Astrocyte of the spinal cord (primary cell): ENCODE measurements at regions not wholly inside any gene's neighbourhood (a gene's known extent, or its start where the extent isn't known, plus 50 kb on each side); places are given as distances from the start of the nearest gene placed in this dataset.
"Not testable (repeated sequence)": the region's sequence is repeated elsewhere in the genome, so short reads cannot be mapped to it uniquely, and the experiment has no call there.

ENCODE experiments used
- DNase-seq: peaks from one replicate; pipeline ENCODE4 v3.0.0; 2011; ENCODE audit warnings: low read depth, low spot score
- H3K4me3 ChIP-seq: 2 replicates; pipeline ENCODE4 v1.5.1; 2011; ENCODE audit warnings: low read depth, mild to moderate bottlenecking, low read length, moderate library complexity
- CTCF ChIP-seq: IDR thresholded peaks from 2 replicates; pipeline ENCODE4 v1.5.1; 2012; ENCODE audit warnings: low read depth, mild to moderate bottlenecking, low read length, inconsistent platforms
- in situ Hi-C: cut with HindIII; loops from 2 replicates; pipeline ENCODE4 v1.10.0; 2017; ENCODE audit warnings: low sequenced_read_pairs

DNA sequence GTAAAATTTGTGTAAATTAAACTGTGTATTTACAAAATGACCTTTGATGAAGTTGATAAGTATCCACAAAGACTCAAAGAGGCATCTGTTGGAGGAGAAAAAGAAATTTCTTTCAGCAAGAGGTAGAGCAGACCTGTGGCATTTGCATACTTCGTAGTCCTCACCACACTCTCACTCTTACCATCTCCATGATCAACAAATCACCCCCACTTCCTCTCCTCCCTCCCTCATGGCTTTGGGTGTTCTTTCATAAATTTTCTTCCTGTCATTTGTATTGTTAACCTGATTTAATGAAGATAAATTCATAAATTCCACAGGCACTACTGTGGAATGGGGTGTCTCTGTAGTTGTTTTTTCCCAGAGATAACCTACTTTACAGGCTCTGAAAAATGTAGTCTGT lies 366.5 kb downstream of the ZNF674 start:
- TF ChIP-seq CTCF = no peak
- in situ Hi-C loops = no loop called here
- DNase-seq = no peak
- no peak overlapping the region for H3K4me3 ChIP-seq

DNA sequence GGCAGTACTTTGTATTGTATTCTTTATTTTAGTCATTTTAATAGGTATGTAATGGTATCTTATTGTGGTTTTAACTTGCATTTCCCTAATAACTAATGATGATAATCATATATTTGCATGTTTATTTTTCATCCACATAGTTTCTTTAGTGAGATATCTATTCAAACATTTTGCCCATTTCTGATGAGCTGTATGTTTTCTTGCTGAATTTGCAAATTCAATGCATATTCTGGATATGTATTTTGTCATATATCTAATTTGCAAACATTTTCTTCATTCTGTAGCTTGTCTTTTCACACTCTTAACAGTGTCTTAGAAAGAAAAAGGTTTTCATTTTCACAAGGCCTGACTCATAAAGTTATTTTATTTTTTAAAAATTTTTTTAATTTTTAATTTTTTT lies 372.1 kb downstream of the ZNF674 start:
- no peak for TF ChIP-seq CTCF
- H3K4me3 ChIP-seq = no peak overlapping the region
- in situ Hi-C loops = no loop called here
- no peak for DNase-seq

- in situ Hi-C loops, DNase-seq: not testable (repeated sequence)
Measured at GRCh38 chrX:46171457-46171856, 373.8 kb downstream of the ZNF674 start.

DNA sequence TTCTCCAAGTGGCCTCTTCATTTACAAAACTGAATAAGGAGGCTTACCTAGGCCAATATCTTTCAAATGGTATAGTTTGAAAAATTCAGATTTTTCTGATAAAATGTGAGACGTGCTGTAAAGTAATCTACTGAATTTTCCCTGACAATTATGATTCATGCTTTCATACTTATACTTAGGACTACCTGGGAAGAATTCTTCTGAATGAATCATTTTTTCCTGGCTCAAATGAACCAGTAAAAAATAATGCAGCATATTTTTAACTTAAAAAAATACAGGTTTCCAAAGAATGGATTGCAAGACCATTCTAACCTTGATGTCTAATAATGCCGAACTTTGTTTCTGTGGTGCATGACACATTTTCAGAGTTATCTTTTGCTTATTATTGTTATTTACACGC lies 375.4 kb downstream of the ZNF674 start:
- in situ Hi-C loops = no loop called here
- no peak for TF ChIP-seq CTCF
- no peak overlapping the region for H3K4me3 ChIP-seq
- DNase-seq = no peak

More at GRCh38 chrX:46171457-46171856, 373.8 kb downstream of the ZNF674 start:
- H3K4me3 ChIP-seq = not testable (repeated sequence)

DNA sequence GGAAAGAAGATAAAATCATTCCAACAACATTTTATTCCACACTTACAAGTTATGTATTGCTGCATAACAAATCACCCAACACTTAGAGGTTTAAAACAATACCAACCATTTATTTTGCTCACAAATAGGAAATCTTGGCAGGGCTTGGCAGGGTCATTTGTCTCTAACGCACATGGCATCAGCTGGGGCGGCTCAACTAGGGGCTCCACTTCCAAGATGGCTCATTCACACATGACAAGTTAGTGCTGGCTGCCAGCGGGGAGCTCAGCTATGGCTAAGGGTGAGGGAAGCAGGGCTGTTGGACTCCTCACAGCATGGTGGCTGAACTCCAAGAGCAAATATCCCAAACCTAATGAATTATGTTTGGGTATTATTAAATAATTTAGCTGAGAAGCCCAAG lies 377.0 kb downstream of the ZNF674 start:
- in situ Hi-C loops = no loop called here

DNA sequence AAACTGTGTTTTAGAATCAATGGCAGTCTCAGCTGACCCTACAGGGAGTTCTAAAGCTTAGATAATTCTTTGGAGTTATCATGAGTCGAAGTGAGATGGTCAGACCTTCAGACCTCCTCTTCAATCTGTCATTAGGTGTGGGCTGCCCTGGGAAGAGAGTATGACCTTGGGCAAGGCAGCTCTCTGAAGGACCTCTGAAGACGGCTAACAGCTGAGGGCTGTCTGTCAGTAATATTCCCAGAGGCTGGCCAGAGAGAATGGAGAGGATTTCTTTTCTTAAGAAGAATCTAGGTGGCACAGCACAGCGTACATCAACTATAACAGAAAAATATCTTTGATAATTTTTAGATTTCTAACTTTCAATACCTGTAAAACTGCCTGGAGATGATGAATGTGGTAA lies 379.4 kb downstream of the ZNF674 start:
- no peak for TF ChIP-seq CTCF
- in situ Hi-C loops = no loop called here
- no peak overlapping the region for H3K4me3 ChIP-seq
- DNase-seq = no peak

More for the DNA sequence above, 377.0 kb downstream of the ZNF674 start:
- no peak for TF ChIP-seq CTCF
- DNase-seq = no peak
- H3K4me3 ChIP-seq = no peak overlapping the region

DNA sequence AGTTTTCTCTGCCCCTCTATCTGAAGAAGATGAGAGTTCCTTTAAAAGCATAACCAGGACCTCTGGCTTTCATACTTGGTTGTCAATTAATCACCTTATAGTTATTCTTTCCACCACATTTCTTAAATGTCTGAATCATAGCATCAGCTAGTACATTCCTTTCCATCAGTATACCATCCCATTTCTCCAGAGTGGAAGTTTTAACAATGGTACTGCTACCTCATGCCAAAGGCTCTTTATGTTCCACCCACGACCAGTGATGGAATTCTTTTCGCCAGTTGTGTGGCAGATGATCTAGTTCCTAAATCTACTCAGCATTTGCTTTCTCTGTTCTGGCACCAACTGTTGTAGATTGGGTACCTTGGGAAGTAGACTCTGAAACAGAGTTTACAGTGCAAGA lies 379.8 kb downstream of the ZNF674 start:
- in situ Hi-C loops = no loop called here
- DNase-seq = peak; percentile 42
- no peak overlapping the region for H3K4me3 ChIP-seq
- TF ChIP-seq CTCF = no peak
